Glutamatergic neuron (in vitro differentiated cells): ENCODE measurements at regions not wholly inside any gene's neighbourhood (a gene's known extent, or its start where the extent isn't known, plus 50 kb on each side); places are given as distances from the start of the nearest gene placed in this dataset.
A peak's percentile ranks its signal among the peaks of the same experiment; 100 is the strongest.

ENCODE experiments used
- DNase-seq: peaks from one replicate; pipeline ENCODE4 v3.0.0; 2022
- H3K27ac Mint-ChIP-seq: one replicate; pipeline ENCODE4 v1.8.0; 2020; ENCODE audit warnings: mild to moderate bottlenecking, mixed read lengths, inconsistent platforms; ENCODE audit not compliant: unreplicated experiment
- H3K27me3 Mint-ChIP-seq: one replicate; pipeline ENCODE4 v1.8.0; 2020; ENCODE audit warnings: mild to moderate bottlenecking, moderate library complexity, mixed read lengths, inconsistent platforms; ENCODE audit not compliant: unreplicated experiment
- H3K36me3 Mint-ChIP-seq: one replicate; pipeline ENCODE4 v1.8.0; 2020; ENCODE audit warnings: mild to moderate bottlenecking, mixed read lengths, inconsistent platforms; ENCODE audit not compliant: unreplicated experiment
- H3K4me1 Mint-ChIP-seq: one replicate; pipeline ENCODE4 v1.8.0; 2020; ENCODE audit warnings: mild to moderate bottlenecking, low read depth, mixed read lengths, inconsistent platforms; ENCODE audit not compliant: unreplicated experiment
- H3K4me3 Mint-ChIP-seq: one replicate; pipeline ENCODE4 v1.8.0; 2020; ENCODE audit warnings: mild to moderate bottlenecking, mixed read lengths, inconsistent platforms; ENCODE audit not compliant: unreplicated experiment
- H3K9me3 Mint-ChIP-seq: one replicate; pipeline ENCODE4 v1.8.0; 2020; ENCODE audit warnings: mild to moderate bottlenecking, moderate library complexity, mixed read lengths, inconsistent platforms; ENCODE audit not compliant: unreplicated experiment
- TF ChIP-seq, protein P1 (sequence below): fragments of 200-600 bp; sonication (generic); IDR thresholded peaks from one replicate; pipeline ENCODE4 v1.5.0; 2021; ENCODE audit not compliant: partially characterized antibody, unreplicated experiment

- DNase-seq = no peak
- Mint-ChIP-seq H3K4me1 (peaks cover 16% of the 10 kb centered on the region), H3K36me3 (no peaks in the 10 kb centered on the region), H3K4me3 (no peak overlapping the region), H3K27ac (no peak overlapping the region), H3K9me3 (peaks cover 2% of the 10 kb centered on the region), H3K27me3 (peaks cover 5% of the 10 kb centered on the region)
- TF ChIP-seq, protein P1, sequence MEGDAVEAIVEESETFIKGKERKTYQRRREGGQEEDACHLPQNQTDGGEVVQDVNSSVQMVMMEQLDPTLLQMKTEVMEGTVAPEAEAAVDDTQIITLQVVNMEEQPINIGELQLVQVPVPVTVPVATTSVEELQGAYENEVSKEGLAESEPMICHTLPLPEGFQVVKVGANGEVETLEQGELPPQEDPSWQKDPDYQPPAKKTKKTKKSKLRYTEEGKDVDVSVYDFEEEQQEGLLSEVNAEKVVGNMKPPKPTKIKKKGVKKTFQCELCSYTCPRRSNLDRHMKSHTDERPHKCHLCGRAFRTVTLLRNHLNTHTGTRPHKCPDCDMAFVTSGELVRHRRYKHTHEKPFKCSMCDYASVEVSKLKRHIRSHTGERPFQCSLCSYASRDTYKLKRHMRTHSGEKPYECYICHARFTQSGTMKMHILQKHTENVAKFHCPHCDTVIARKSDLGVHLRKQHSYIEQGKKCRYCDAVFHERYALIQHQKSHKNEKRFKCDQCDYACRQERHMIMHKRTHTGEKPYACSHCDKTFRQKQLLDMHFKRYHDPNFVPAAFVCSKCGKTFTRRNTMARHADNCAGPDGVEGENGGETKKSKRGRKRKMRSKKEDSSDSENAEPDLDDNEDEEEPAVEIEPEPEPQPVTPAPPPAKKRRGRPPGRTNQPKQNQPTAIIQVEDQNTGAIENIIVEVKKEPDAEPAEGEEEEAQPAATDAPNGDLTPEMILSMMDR = no peak
Observed at GRCh38 chr17:34436607-34437006, 73.6 kb upstream of the CCL1 start.

DNA sequence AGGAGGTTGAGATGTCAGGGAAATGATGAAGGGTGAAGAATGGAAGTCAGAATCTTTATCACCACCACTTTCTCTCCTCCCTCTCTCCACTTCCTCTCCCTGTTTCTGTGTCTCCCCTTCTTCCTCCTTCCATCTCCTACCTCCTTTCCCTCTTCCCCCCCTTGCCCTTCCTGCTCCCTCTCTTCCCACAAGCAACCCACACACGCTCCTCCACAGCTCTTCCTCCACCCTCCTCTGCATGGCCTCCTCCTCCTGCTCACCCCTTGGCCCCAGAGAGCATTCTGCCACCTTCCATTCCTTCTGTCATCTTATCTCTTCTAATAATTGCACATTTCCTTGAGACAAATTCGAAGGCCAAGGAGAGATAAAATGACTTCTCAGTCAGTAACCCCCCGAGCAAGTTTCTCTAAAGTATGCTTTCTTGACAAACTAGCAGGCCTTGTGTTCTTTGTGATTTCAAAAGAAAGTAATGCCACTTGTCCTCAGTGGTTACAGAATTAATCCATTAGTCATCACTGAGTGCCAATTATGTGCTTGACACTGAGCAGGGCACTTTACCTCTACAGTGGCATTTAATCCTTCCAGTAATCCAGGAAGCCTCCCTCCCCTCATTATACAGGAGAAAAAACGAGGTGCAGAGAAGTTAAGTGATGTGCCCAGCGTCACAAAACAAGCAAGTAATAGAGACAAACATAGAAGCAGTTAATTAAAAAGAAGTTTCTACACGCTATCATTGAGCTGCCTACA lies 72.3 kb upstream of the CCL1 start:
- H3K36me3 Mint-ChIP-seq = no peaks in the 10 kb centered on the region
- no peak overlapping the region for H3K4me3 Mint-ChIP-seq
- TF ChIP-seq, protein P1 = no peak
- peaks cover 5% of the 10 kb centered on the region for H3K27me3 Mint-ChIP-seq
- no peak for DNase-seq
- no peaks in the 10 kb centered on the region for H3K9me3 Mint-ChIP-seq
- H3K27ac Mint-ChIP-seq = peak overlapping the region; percentile 38
- peaks cover 5% of the 10 kb centered on the region for H3K4me1 Mint-ChIP-seq

DNA sequence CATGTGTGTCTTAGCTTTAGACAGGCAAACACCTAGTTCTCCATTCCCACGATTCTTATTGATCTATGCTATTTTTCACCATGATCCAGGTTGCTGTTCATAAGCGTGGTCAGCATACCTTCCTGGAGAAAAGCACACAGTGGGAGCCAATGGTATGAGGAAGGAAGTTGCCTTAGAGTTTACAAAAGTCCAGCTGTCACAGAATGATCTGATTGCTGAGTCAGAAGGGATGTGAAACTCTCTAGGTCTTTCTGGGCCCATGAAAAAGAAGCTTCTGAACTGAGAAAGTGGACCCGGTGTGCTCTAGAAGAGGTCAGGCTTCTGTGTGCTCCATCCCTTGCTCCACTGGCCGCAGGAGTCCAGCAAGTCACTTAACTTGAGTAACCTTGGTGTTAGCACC lies 71.0 kb upstream of the CCL1 start:
- Mint-ChIP-seq H3K4me3 (no peak overlapping the region), H3K4me1 (peaks cover 2% of the 10 kb centered on the region), H3K9me3 (peaks cover 2% of the 10 kb centered on the region), H3K36me3 (peaks cover 5% of the 10 kb centered on the region), H3K27me3 (peaks cover 5% of the 10 kb centered on the region), H3K27ac (no peak overlapping the region)
- no peak for DNase-seq
- TF ChIP-seq, protein P1 = no peak

DNA sequence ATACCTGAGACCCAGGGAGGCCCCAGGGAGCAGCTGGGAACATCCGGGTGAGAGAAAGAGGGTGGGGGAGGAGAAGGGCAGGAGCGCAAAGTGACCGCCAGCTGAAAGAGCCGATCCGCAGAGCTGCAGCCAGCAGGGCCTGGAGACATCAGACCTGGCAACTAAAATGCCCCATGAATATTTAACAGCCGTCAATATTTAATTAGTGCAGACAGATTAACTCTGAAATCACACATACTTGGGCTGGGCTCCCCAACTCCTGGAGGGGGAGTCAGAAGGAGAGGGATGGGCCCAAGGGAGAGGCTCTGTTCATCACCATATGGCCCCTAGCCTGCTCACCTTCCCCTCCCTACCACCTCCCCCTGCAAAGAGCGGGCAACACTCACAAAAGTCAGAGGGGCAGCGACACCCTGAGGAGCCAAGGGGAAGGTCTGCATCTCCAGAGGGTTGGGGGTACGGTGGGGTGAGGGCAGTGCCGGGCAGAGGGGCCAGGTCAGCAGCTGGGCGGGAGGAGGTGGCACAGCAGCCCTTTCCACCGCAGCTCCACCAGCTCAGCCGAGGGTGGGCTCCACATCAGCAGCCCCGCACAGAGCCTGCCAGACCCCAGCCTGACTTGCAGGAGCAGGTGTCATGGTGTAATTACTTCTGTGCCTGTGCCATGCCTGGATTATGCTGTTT lies 61.9 kb upstream of the CCL1 start:
- peaks cover 10% of the 10 kb centered on the region for H3K4me1 Mint-ChIP-seq
- peaks cover 13% of the 10 kb centered on the region for H3K9me3 Mint-ChIP-seq
- TF ChIP-seq, protein P1 = no peak
- peak overlapping the region; percentile 35 for H3K4me3 Mint-ChIP-seq
- peak overlapping the region; percentile 69 for H3K27ac Mint-ChIP-seq
- peaks cover 7% of the 10 kb centered on the region for H3K27me3 Mint-ChIP-seq
- peaks cover 5% of the 10 kb centered on the region for H3K36me3 Mint-ChIP-seq
- DNase-seq = peak; percentile 47
